K562 (cell line): ENCODE measurements at regions not wholly inside any gene's neighbourhood (a gene's known extent, or its start where the extent isn't known, plus 50 kb on each side); places are given as distances from the start of the nearest gene placed in this dataset.

Source experiments
- ATAC-seq: fragments of 200-7000 bp; cut with Tn5 transposase; 3 replicates; pipeline ENCODE4 v1.9.1; 2020; ENCODE audit warnings: moderate library complexity
- BruUV-seq: library from RNA; stranded (reverse); fragments of 400-500 nt; replicated peaks from 2 replicates; lab custom pipeline; 2021; lab: Mats Ljungman, UMichigan
- CTCF ChIA-PET: fragments of 300-600 bp; formaldehyde crosslinking; extraction: SDS; loops from one replicate; lab custom pipeline; 2021; ENCODE audit warnings: low intra/inter-chr PET ratio; lab: Yijun Ruan, JAX
- POLR2A ChIA-PET: fragments of 300-600, 350-650 bp; sonication (Branson Sonifier 250); formaldehyde crosslinking; extraction: SDS; loops from one replicate; lab custom pipeline; 2021; ENCODE audit warnings: antibody characterized with exemption, inconsistent platforms; lab: Yijun Ruan, JAX
- DNase-seq, 4 experiments: peaks; one replicate each; pipeline versions ENCODE4 v3.0.0 to v3.0.0-alpha.2; 2011 to 2018; ENCODE audit warnings: low spot score in 3 of 4, mixed read lengths in 3 of 4; ENCODE audit errors: extremely low read depth in 1 of 4
- FAIRE-seq: peaks from 2 replicates; lab custom pipeline; 2011; peaks lifted over from hg19 to GRCh38; lab: Jason Lieb, UNC
- H2AFZ ChIP-seq: 2 replicates; pipeline ENCODE4 v1.6.0; 2011; ENCODE audit warnings: low read depth, low read length, control low read depth, inconsistent platforms
- H3K27ac ChIP-seq: fragments of 200-600 bp; 3 replicates; pipeline ENCODE4 v1.8.0; 2011; ENCODE audit warnings: low read depth, mild to moderate bottlenecking, control low read depth, inconsistent platforms, low read length, moderate library complexity, mixed read lengths; ENCODE audit errors: extremely low read depth
- H3K27me3 ChIP-seq, 2 experiments: fragments of 300-600 bp in 1 of 2; 2 replicates in 1 of 2; 3 replicates in 1 of 2; pipeline versions ENCODE4 v1.6.0 to v1.8.0; 2011; ENCODE audit warnings: inconsistent platforms in 2 of 2, low read length in 2 of 2, mild to moderate bottlenecking in 1 of 2, mixed read lengths in 1 of 2, moderate library complexity in 1 of 2; ENCODE audit not compliant: control insufficient read depth in 2 of 2, insufficient read depth in 2 of 2
- H3K36me3 ChIP-seq: fragments of 300-600 bp; 3 replicates; pipeline ENCODE4 v1.8.0; 2011; ENCODE audit warnings: mild to moderate bottlenecking, low read length, inconsistent platforms; ENCODE audit not compliant: control insufficient read depth, insufficient read depth
- H3K4me1 ChIP-seq, 2 experiments: fragments of 200-600 bp in 1 of 2; replicated peaks in 1 of 2; 2 replicates in 1 of 2; 3 replicates in 1 of 2; pipeline versions ENCODE4 v1.5.1 to v1.8.0; 2011; ENCODE audit warnings: inconsistent platforms in 2 of 2, low read length in 2 of 2, mild to moderate bottlenecking in 1 of 2, mixed read lengths in 1 of 2, moderate library complexity in 1 of 2; ENCODE audit not compliant: control insufficient read depth in 2 of 2, insufficient read depth in 2 of 2
- H3K4me2 ChIP-seq: 2 replicates; pipeline ENCODE4 v1.6.1; 2011; ENCODE audit warnings: low read length, control low read depth, inconsistent platforms, mixed read lengths; ENCODE audit not compliant: insufficient read depth
- H3K4me3 ChIP-seq: fragments of 200-600 bp; sonication (generic), shearing (Covaris generic); 2 replicates; pipeline ENCODE4 v1.5.1; 2016; ENCODE audit warnings: control low read depth, inconsistent platforms
- H3K79me2 ChIP-seq: fragments of 200-600 bp; 3 replicates; pipeline ENCODE4 v1.8.0; 2011; ENCODE audit warnings: low read length, inconsistent platforms; ENCODE audit not compliant: control insufficient read depth, insufficient read depth
- H3K9ac ChIP-seq, 2 experiments: 2 replicates each; pipeline versions ENCODE4 v1.6.0 to v1.6.1; 2011; ENCODE audit warnings: low read depth in 2 of 2, low read length in 2 of 2, control low read depth in 1 of 2, inconsistent platforms in 1 of 2, mild to moderate bottlenecking in 1 of 2, mixed read lengths in 1 of 2; ENCODE audit not compliant: insufficient read depth in 1 of 2
- H3K9me1 ChIP-seq: one replicate; pipeline ENCODE4 v1.6.0; 2011; ENCODE audit warnings: inconsistent platforms, mild to moderate bottlenecking, low read length, moderate library complexity; ENCODE audit not compliant: control insufficient read depth, insufficient read depth
- H3K9me3 ChIP-seq: replicated peaks from 2 replicates; pipeline ENCODE4 v1.5.1; 2011; ENCODE audit warnings: low read depth, low read length, inconsistent platforms; ENCODE audit not compliant: control insufficient read depth, insufficient read depth
- H4K20me1 ChIP-seq: replicated peaks from 2 replicates; pipeline ENCODE4 v1.6.1; 2011; ENCODE audit warnings: low read length, inconsistent platforms, mixed read lengths; ENCODE audit not compliant: control insufficient read depth, insufficient read depth
- ATF7 ChIP-seq: fragments of 450-650 bp; IDR thresholded peaks from 2 replicates; pipeline ENCODE4 v1.7.1; 2014; ENCODE audit warnings: mild to moderate bottlenecking, moderate library complexity
- CBFB ChIP-seq: sonication (generic); formaldehyde crosslinking; IDR thresholded peaks from 2 replicates; pipeline ENCODE4 v1.4.0; 2020; ENCODE audit warnings: mild to moderate bottlenecking, missing genetic modification reagents
- ETV6 ChIP-seq, 3 experiments: fragments of 150-350 bp in 1 of 3; sonication (generic) in 1 of 3; formaldehyde crosslinking in 1 of 3; IDR thresholded peaks; 2 replicates each; pipeline versions ENCODE4 v1.6.1 to v1.8.0; 2014 to 2022; ENCODE audit warnings: borderline replicate concordance in 2 of 3, low read depth in 2 of 3, antibody characterized with exemption in 1 of 3, low read length in 1 of 3, mild to moderate bottlenecking in 1 of 3, missing genetic modification reagents in 1 of 3
- HDAC8 ChIP-seq: fragments of 450-650 bp; IDR thresholded peaks from 2 replicates; pipeline ENCODE4 v1.6.1; 2016; ENCODE audit warnings: mild to moderate bottlenecking, missing genetic modification characterization, moderate library complexity, missing compliant biosample characterization
- KAT8 ChIP-seq: fragments of 450-650 bp; IDR thresholded peaks from 2 replicates; pipeline ENCODE4 v1.6.1; 2016; ENCODE audit warnings: low read depth, mild to moderate bottlenecking
- NCOR1 ChIP-seq: fragments of 450-650 bp; IDR thresholded peaks from 2 replicates; pipeline ENCODE4 v1.6.1; 2016; ENCODE audit warnings: mild to moderate bottlenecking, moderate library complexity
- ZNF780A ChIP-seq: fragments of 250-450 bp; sonication (Bioruptor Pico); IDR thresholded peaks from 2 replicates; pipeline ENCODE4 v1.5.0; 2021; ENCODE audit warnings: mild to moderate bottlenecking
- WGBS: fragments of 100-300 bp; shearing (Covaris generic); methylation state at CpG from one replicate; pipeline ENCODE4 v1.1.6; 2016; ENCODE audit warnings: low coverage, mixed read lengths; ENCODE audit not compliant: insufficient coverage; ENCODE audit errors: missing lambda C conversion rate; 5-methylcytosine and 5-hydroxymethylcytosine counted together
- in situ Hi-C: fragments of 300-500 bp; cut with MboI; formaldehyde crosslinking; loops from 4 replicates; pipeline ENCODE4 v1.15.0; 2018; ENCODE audit warnings: inconsistent platforms, mixed read lengths
- intact Hi-C: fragments of 100-400 bp; cut with micrococcal nuclease; formaldehyde crosslinking; loops from 2 replicates; pipeline ENCODE4 v1.14.2; 2022
- TF ChIP-seq, protein P1 (sequence below): IDR thresholded peaks from 3 replicates; pipeline ENCODE4 v1.6.1; 2011; ENCODE audit warnings: borderline replicate concordance, mild to moderate bottlenecking, moderate library complexity; ENCODE audit not compliant: insufficient read length; ENCODE audit errors: extremely low read depth
- TF ChIP-seq, protein P2 (sequence below): sonication (generic); formaldehyde crosslinking; IDR thresholded peaks from 2 replicates; pipeline ENCODE4 v1.8.0; 2022; ENCODE audit warnings: mild to moderate bottlenecking, missing genetic modification reagents
- TF ChIP-seq, protein P3 (sequence below): sonication (generic); formaldehyde crosslinking; IDR thresholded peaks from 2 replicates; pipeline ENCODE4 v1.8.0; 2022; ENCODE audit warnings: missing genetic modification reagents, mild to moderate bottlenecking, moderate library complexity, borderline replicate concordance
- TF ChIP-seq, protein P4 (sequence below): sonication (generic); formaldehyde crosslinking; IDR thresholded peaks from 2 replicates; pipeline ENCODE4 v1.8.1; 2023; ENCODE audit warnings: missing genetic modification reagents, mild to moderate bottlenecking, borderline replicate concordance

GRCh38 chr10:18879284-18879683 is 169.3 kb upstream of the MALRD1 start:
- 6% methylated on average over 2 of the region's 2 CpGs for WGBS
- no peak overlapping the region for H3K27ac ChIP-seq
- H3K4me1 ChIP-seq, result no peaks in the 10 kb centered on the region
- DNase-seq (no peak), ATAC-seq (no peak), FAIRE-seq (no peak)
- no peaks in the 10 kb centered on the region for H3K9me3 ChIP-seq
- no peaks in the 10 kb centered on the region for H4K20me1 ChIP-seq
- intact Hi-C loops (no loop called here), in situ Hi-C loops (no loop called here)
- ChIA-PET POLR2A (no interaction called here), CTCF (no interaction called here)
- H3K4me3 ChIP-seq, result no peak overlapping the region
- no peak overlapping the region for H3K9ac ChIP-seq
- H3K36me3 ChIP-seq, result no peaks in the 10 kb centered on the region
- H3K27me3 ChIP-seq, result no peaks in the 10 kb centered on the region
- no TSS peak for BruUV-seq
- TF ChIP-seq HDAC8 (no peak), KAT8 (no peak), ETV6 (IDR thresholded peaks at IDR 0.05; ENCODE audit: borderline replicate concordance in 1 of 2, low read depth in 2 of 2, low read length in 1 of 2) (no peak), ETV6 (CRISPR knock-in tag; IDR thresholded peaks at IDR 0.05; ENCODE audit: borderline replicate concordance) (no peak), CBFB (CRISPR knock-in tag) (no peak), NCOR1 (no peak), ATF7 (no peak), ZNF780A (no peak)
- TF ChIP-seq, protein P1, sequence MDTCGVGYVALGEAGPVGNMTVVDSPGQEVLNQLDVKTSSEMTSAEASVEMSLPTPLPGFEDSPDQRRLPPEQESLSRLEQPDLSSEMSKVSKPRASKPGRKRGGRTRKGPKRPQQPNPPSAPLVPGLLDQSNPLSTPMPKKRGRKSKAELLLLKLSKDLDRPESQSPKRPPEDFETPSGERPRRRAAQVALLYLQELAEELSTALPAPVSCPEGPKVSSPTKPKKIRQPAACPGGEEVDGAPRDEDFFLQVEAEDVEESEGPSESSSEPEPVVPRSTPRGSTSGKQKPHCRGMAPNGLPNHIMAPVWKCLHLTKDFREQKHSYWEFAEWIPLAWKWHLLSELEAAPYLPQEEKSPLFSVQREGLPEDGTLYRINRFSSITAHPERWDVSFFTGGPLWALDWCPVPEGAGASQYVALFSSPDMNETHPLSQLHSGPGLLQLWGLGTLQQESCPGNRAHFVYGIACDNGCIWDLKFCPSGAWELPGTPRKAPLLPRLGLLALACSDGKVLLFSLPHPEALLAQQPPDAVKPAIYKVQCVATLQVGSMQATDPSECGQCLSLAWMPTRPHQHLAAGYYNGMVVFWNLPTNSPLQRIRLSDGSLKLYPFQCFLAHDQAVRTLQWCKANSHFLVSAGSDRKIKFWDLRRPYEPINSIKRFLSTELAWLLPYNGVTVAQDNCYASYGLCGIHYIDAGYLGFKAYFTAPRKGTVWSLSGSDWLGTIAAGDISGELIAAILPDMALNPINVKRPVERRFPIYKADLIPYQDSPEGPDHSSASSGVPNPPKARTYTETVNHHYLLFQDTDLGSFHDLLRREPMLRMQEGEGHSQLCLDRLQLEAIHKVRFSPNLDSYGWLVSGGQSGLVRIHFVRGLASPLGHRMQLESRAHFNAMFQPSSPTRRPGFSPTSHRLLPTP, result no peak
- TF ChIP-seq, protein P2, sequence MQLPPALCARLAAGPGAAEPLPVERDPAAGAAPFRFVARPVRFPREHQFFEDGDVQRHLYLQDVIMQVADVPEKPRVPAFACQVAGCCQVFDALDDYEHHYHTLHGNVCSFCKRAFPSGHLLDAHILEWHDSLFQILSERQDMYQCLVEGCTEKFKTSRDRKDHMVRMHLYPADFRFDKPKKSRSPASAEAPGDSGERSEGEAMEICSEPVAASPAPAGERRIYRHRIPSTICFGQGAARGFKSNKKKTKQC (CRISPR knock-in tag), result no peak
- TF ChIP-seq, protein P3, sequence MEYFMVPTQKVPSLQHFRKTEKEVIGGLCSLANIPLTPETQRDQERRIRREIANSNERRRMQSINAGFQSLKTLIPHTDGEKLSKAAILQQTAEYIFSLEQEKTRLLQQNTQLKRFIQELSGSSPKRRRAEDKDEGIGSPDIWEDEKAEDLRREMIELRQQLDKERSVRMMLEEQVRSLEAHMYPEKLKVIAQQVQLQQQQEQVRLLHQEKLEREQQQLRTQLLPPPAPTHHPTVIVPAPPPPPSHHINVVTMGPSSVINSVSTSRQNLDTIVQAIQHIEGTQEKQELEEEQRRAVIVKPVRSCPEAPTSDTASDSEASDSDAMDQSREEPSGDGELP (CRISPR knock-in tag), result no peak
- TF ChIP-seq, protein P4, sequence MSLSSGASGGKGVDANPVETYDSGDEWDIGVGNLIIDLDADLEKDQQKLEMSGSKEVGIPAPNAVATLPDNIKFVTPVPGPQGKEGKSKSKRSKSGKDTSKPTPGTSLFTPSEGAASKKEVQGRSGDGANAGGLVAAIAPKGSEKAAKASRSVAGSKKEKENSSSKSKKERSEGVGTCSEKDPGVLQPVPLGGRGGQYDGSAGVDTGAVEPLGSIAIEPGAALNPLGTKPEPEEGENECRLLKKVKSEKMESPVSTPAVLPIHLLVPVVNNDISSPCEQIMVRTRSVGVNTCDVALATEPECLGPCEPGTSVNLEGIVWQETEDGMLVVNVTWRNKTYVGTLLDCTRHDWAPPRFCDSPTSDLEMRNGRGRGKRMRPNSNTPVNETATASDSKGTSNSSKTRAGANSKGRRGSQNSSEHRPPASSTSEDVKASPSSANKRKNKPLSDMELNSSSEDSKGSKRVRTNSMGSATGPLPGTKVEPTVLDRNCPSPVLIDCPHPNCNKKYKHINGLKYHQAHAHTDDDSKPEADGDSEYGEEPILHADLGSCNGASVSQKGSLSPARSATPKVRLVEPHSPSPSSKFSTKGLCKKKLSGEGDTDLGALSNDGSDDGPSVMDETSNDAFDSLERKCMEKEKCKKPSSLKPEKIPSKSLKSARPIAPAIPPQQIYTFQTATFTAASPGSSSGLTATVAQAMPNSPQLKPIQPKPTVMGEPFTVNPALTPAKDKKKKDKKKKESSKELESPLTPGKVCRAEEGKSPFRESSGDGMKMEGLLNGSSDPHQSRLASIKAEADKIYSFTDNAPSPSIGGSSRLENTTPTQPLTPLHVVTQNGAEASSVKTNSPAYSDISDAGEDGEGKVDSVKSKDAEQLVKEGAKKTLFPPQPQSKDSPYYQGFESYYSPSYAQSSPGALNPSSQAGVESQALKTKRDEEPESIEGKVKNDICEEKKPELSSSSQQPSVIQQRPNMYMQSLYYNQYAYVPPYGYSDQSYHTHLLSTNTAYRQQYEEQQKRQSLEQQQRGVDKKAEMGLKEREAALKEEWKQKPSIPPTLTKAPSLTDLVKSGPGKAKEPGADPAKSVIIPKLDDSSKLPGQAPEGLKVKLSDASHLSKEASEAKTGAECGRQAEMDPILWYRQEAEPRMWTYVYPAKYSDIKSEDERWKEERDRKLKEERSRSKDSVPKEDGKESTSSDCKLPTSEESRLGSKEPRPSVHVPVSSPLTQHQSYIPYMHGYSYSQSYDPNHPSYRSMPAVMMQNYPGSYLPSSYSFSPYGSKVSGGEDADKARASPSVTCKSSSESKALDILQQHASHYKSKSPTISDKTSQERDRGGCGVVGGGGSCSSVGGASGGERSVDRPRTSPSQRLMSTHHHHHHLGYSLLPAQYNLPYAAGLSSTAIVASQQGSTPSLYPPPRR, result no peak
- no peak overlapping the region for H2AFZ ChIP-seq
- H3K4me2 ChIP-seq, result no peak overlapping the region
- no peaks in the 10 kb centered on the region for H3K9me1 ChIP-seq
- H3K79me2 ChIP-seq, result no peaks in the 10 kb centered on the region
